Neural crest cell (in vitro differentiated cells): ENCODE measurements at regions not wholly inside any gene's neighbourhood (a gene's known extent, or its start where the extent isn't known, plus 50 kb on each side); places are given as distances from the start of the nearest gene placed in this dataset.
"Not testable (repeated sequence)": the region's sequence is repeated elsewhere in the genome, so short reads cannot be mapped to it uniquely, and the experiment has no call there.

Experiments used
- DNase-seq: peaks from one replicate; pipeline ENCODE4 v3.0.0; 2021; ENCODE audit warnings: low read depth, mixed read lengths, low spot score
- H3K27ac Mint-ChIP-seq: one replicate; pipeline ENCODE4 v1.8.0; 2021; ENCODE audit warnings: mild to moderate bottlenecking, mixed read lengths; ENCODE audit not compliant: unreplicated experiment
- H3K27me3 Mint-ChIP-seq: 2 replicates; pipeline ENCODE4 v1.8.0; 2021; ENCODE audit warnings: low read depth, mild to moderate bottlenecking, mixed read lengths
- H3K36me3 Mint-ChIP-seq: 2 replicates; pipeline ENCODE4 v1.8.0; 2021; ENCODE audit warnings: low read depth, mild to moderate bottlenecking, mixed read lengths
- H3K4me1 Mint-ChIP-seq: 2 replicates; pipeline ENCODE4 v1.8.0; 2021; ENCODE audit warnings: mixed read lengths
- H3K4me3 Mint-ChIP-seq: one replicate; pipeline ENCODE4 v1.8.0; 2021; ENCODE audit warnings: mild to moderate bottlenecking, mixed read lengths
- H3K9me3 Mint-ChIP-seq: 2 replicates; pipeline ENCODE4 v1.8.0; 2021; ENCODE audit warnings: mixed read lengths
- TF ChIP-seq, protein P1 (sequence below): fragments of 200-600 bp; sonication (generic); conservative IDR thresholded peaks from 2 replicates; pipeline ENCODE4 v1.5.0; 2021; ENCODE audit warnings: antibody characterized with exemption, mild to moderate bottlenecking

DNA sequence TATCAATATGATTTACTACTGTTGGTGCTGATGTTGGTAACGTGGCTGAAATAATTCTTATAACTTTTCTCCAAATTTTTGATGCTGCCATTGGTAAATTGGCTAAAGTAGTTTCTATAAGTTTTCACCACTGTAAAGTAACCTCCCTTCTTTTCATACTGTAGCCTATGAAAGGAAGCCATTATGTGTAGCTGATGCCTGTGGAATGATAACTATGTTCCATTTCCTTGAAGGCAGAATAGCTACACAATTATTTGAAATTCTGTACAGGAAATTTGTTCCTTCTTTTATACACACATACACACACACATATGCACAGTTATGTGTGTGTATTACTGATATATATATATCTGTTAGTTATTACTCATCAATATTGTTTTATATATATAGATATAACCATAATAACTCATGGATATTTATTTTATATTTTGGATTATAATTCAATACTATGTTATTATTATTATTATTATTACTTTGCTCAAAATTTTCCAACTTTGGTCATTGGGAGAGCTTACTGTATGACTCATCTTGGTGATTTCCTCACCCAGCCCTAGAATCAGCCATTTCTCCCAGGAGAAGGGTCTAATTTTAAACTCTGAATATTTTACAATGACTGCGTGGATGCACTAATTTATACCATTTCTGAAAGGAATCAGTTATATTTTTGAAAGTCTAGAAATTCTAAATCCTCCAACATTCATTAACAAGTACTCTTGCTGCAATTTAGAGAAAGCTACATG lies 1677.7 kb downstream of the SUCLG1 start:
- TF ChIP-seq, protein P1, sequence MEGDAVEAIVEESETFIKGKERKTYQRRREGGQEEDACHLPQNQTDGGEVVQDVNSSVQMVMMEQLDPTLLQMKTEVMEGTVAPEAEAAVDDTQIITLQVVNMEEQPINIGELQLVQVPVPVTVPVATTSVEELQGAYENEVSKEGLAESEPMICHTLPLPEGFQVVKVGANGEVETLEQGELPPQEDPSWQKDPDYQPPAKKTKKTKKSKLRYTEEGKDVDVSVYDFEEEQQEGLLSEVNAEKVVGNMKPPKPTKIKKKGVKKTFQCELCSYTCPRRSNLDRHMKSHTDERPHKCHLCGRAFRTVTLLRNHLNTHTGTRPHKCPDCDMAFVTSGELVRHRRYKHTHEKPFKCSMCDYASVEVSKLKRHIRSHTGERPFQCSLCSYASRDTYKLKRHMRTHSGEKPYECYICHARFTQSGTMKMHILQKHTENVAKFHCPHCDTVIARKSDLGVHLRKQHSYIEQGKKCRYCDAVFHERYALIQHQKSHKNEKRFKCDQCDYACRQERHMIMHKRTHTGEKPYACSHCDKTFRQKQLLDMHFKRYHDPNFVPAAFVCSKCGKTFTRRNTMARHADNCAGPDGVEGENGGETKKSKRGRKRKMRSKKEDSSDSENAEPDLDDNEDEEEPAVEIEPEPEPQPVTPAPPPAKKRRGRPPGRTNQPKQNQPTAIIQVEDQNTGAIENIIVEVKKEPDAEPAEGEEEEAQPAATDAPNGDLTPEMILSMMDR = no peak
- H3K27me3 Mint-ChIP-seq = no peaks in the 10 kb centered on the region
- H3K4me1 Mint-ChIP-seq = no peaks in the 10 kb centered on the region
- no peaks in the 10 kb centered on the region for H3K9me3 Mint-ChIP-seq
- no peak overlapping the region for H3K4me3 Mint-ChIP-seq
- no peak overlapping the region for H3K27ac Mint-ChIP-seq
- no peaks in the 10 kb centered on the region for H3K36me3 Mint-ChIP-seq
- no peak for DNase-seq

DNA sequence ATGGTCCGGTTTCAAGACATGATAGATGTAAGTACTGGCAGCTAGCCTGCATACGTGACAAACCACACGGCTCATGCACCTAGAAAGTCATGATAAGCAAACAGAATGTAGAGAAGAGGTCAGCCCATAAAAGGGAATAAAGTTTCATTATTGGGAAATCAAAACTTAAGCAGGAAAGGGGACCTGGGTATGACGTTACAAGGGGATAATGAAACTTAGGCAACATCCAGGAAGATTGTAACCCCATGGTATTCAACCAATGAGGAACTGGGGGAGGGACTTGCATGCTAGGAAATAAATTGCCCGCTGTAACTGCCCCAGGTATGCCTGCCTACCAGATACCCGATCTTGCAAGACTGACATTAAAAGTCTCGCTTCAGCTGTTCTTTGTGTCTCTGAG lies 1679.0 kb downstream of the SUCLG1 start:
- Mint-ChIP-seq H3K36me3 (no peaks in the 10 kb centered on the region), H3K27ac (no peak overlapping the region), H3K4me3 (no peak overlapping the region), H3K27me3 (no peaks in the 10 kb centered on the region), H3K4me1 (no peaks in the 10 kb centered on the region), H3K9me3 (no peaks in the 10 kb centered on the region)
- TF ChIP-seq, protein P1 = no peak
- no peak for DNase-seq

DNA sequence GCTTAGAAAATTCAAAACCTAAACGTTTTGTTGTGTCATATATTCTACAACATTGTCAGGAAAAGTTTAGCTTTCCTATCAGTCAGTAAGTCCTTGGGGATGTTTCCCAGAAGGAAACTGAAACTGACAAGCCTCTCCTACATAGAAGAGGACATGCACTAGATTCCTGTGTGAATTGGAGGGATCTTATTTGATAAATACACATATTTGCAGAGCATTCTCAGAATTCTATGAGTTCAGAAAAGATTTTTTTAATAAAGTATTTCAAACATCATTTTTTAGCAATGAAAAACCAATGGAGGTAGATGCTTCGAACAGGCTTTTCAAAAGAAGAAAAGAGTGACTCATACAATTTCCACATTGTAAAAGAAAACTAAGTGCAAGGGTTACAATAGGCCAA lies 1706.7 kb downstream of the SUCLG1 start:
- H3K4me3 Mint-ChIP-seq = no peak overlapping the region
- no peaks in the 10 kb centered on the region for H3K27me3 Mint-ChIP-seq
- no peak for DNase-seq
- no peaks in the 10 kb centered on the region for H3K4me1 Mint-ChIP-seq
- peaks cover 16% of the 10 kb centered on the region for H3K9me3 Mint-ChIP-seq
- H3K36me3 Mint-ChIP-seq = peaks cover 9% of the 10 kb centered on the region
- no peak overlapping the region for H3K27ac Mint-ChIP-seq
- TF ChIP-seq, protein P1 = no peak

DNA sequence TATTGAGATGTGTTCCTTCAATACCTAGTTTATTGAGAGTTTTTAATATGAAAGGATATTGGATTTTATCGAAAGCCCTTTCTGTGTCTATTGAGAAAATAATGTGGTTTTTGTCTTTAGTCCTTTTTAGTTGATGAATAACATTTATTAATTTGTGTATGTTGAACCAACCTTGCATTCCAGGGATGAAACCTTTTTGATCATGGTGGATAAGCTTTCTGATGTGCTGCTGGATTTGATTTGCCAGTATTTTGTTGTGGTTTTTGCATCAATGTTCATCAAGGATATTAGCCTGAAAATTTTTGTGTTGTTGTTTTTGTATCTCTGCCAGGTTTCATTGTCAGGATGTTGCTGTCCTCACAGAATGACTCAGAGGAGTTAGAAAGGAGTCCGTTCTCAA lies 1710.4 kb downstream of the SUCLG1 start:
- no peak overlapping the region for H3K27ac Mint-ChIP-seq
- H3K4me3 Mint-ChIP-seq = no peak overlapping the region
- peaks cover 9% of the 10 kb centered on the region for H3K36me3 Mint-ChIP-seq
- TF ChIP-seq, protein P1 = no peak
- DNase-seq = no peak
- H3K27me3 Mint-ChIP-seq = no peaks in the 10 kb centered on the region
- peaks cover 18% of the 10 kb centered on the region for H3K9me3 Mint-ChIP-seq
- H3K4me1 Mint-ChIP-seq = no peaks in the 10 kb centered on the region

DNA sequence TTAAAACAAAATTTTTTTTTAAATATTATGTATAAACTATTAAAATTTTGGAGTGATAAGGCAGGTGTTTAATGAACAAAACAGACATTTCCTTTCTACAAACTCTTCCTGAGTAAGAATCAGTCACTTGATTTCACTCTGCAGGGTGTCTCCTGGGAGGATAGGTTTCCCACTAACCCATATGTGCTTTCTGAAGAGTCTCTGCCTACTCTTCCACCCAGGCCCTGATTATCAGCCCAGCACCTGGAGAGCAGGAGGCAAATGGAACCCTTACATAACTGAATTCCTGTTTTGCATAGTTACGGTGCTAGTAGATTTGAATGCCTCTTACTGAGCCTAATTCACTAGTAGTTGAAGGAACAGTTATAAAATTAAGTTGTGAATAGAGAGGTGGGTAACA lies 1718.6 kb downstream of the SUCLG1 start:
- Mint-ChIP-seq H3K36me3 (no peaks in the 10 kb centered on the region), H3K27ac (no peak overlapping the region), H3K9me3 (peaks cover 4% of the 10 kb centered on the region), H3K4me1 (no peaks in the 10 kb centered on the region), H3K4me3 (no peak overlapping the region), H3K27me3 (no peaks in the 10 kb centered on the region)
- DNase-seq = no peak
- TF ChIP-seq, protein P1 = no peak

DNA sequence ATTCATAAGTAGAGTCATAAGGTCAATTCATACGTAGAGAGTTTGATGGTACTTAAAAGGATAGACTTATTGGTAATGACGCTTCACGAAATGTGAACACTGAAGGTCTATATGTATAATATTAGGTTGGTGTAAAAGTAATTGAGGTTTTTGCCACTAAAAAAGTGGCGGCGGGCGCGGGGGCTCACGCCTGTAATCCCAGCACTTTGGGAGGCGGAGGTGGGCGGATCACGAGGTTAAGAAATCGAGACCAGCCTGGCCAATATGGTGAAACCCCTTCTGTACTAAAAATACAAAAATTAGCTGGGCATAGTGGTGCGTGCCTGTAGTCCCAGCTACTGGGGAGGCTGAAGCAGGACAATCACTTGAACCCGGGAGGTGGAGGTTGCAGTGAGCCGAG lies 1721.1 kb downstream of the SUCLG1 start:
- not testable (repeated sequence) for H3K9me3 Mint-ChIP-seq, DNase-seq, H3K27ac Mint-ChIP-seq, H3K4me1 Mint-ChIP-seq, H3K36me3 Mint-ChIP-seq, H3K4me3 Mint-ChIP-seq, H3K27me3 Mint-ChIP-seq
